ENCODE measurements at regions not wholly inside any gene's neighbourhood (a gene's known extent, or its start where the extent isn't known, plus 50 kb on each side); places are given as distances from the start of the nearest gene placed in this dataset.

DNA sequence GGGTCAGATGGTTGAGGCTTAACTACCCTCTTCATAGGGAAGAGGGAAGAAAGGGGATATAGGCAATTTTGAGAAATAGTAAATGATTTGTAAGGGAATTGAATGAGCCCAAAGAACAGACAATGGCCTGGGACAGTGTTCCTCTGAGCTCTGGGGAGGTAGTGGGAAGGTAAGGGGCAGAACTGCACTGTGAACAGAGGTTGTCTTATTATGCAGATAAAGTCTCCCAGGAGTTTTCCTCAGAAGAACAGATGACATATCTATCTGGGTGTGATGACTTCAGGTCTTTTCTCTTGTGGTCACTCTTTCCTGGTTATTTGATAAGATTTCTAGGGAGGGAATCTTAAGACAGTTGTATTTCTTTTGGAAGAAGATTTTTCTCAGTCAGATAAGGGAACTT, 296.1 kb downstream of the ZEB1 start:
- H3K9me3 ChIP-seq (ENCODE audit: low read depth): no peaks in the 10 kb centered on the region
- no peaks in the 10 kb centered on the region for H3K36me3 ChIP-seq
- no peaks in the 10 kb centered on the region for H3K27me3 ChIP-seq
- no peak overlapping the region for H3K4me3 ChIP-seq
- no peaks in the 10 kb centered on the region for H3K4me1 ChIP-seq (ENCODE audit: low read depth)
- TF ChIP-seq, protein P1, sequence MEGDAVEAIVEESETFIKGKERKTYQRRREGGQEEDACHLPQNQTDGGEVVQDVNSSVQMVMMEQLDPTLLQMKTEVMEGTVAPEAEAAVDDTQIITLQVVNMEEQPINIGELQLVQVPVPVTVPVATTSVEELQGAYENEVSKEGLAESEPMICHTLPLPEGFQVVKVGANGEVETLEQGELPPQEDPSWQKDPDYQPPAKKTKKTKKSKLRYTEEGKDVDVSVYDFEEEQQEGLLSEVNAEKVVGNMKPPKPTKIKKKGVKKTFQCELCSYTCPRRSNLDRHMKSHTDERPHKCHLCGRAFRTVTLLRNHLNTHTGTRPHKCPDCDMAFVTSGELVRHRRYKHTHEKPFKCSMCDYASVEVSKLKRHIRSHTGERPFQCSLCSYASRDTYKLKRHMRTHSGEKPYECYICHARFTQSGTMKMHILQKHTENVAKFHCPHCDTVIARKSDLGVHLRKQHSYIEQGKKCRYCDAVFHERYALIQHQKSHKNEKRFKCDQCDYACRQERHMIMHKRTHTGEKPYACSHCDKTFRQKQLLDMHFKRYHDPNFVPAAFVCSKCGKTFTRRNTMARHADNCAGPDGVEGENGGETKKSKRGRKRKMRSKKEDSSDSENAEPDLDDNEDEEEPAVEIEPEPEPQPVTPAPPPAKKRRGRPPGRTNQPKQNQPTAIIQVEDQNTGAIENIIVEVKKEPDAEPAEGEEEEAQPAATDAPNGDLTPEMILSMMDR (IDR thresholded peaks at IDR 0.05; ENCODE audit: low read depth, low read length): no peak
- no peak for DNase-seq (ENCODE audit: low read depth in 1 of 2, low spot score in 1 of 2)
- H3K27ac ChIP-seq: no peak overlapping the region

DNA sequence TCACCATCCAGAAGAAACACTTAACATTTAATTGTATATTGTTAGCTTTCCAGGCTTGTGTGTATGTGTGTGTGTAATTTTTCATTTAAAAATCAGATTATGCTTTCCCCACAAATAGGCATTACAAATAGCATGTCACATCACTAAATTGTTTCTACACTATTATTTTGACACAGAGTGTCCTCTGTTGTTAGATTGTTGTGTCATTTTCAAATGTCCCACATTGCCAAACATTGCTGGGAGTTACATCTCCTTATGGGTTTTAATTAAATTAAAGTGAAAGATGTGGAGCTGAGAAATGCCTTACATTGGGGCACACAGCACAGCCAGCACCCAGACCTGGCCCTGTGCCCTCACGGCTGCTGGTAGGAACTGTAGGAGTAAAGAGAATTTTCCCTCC, 295.6 kb downstream of the ZEB1 start:
- H3K4me3 ChIP-seq: no peak overlapping the region
- H3K36me3 ChIP-seq: no peaks in the 10 kb centered on the region
- H3K27ac ChIP-seq: no peak overlapping the region
- H3K9me3 ChIP-seq (ENCODE audit: low read depth): no peaks in the 10 kb centered on the region
- DNase-seq (ENCODE audit: low read depth in 1 of 2, low spot score in 1 of 2): no peak
- no peaks in the 10 kb centered on the region for H3K27me3 ChIP-seq
- H3K4me1 ChIP-seq (ENCODE audit: low read depth): no peaks in the 10 kb centered on the region
- TF ChIP-seq, protein P1 (IDR thresholded peaks at IDR 0.05; ENCODE audit: low read depth, low read length): no peak

DNA sequence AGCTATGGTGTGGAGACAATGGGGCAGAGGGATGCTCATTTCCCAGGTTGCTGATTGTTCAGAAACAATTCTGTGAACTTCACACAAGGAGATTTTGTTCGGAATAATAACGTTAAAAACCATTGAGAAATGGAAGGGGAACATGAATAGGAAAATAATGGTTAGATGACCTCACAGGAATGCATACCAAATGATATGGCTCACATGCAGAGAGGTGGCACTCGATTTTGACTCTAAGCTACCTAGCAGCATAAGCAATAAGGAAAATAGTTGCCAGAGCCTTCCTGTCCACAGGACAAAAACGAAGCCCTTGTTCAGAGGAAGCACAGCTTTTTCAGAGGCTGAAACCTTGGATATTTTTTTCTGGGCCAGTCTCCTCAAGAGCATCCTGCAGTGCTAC, 293.1 kb downstream of the ZEB1 start:
- Histone ChIP-seq H3K4me3 (no peak overlapping the region), H3K9me3 (ENCODE audit: low read depth) (no peaks in the 10 kb centered on the region), H3K36me3 (no peaks in the 10 kb centered on the region), H3K27ac (no peak overlapping the region), H3K27me3 (no peaks in the 10 kb centered on the region), H3K4me1 (ENCODE audit: low read depth) (no peaks in the 10 kb centered on the region)
- TF ChIP-seq, protein P1 (IDR thresholded peaks at IDR 0.05; ENCODE audit: low read depth, low read length): no peak
- DNase-seq (ENCODE audit: low read depth in 1 of 2, low spot score in 1 of 2): no peak

DNA sequence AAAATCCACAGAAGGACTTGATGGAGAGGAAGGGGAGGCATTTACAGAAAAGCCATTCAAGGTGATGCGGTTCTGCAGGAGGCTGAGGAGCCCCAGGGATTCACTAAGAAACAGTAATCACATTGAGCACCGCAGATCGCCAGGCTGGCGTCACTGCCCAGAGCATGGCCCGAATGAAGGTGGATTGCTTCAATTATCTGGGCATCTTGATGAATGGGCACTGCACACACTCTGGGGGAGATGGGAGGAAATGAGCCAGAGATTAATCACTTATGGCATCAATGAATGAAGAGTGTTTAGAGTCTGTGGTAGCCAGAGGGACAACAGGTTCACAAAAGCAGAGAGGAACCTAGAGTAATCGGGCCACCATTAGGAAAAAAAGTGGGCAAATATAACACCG, 292.1 kb downstream of the ZEB1 start:
- no peak for DNase-seq (ENCODE audit: low read depth in 1 of 2, low spot score in 1 of 2)
- Histone ChIP-seq H3K9me3 (ENCODE audit: low read depth) (no peaks in the 10 kb centered on the region), H3K4me1 (ENCODE audit: low read depth) (no peaks in the 10 kb centered on the region), H3K27me3 (no peaks in the 10 kb centered on the region), H3K27ac (no peak overlapping the region), H3K36me3 (no peaks in the 10 kb centered on the region), H3K4me3 (no peak overlapping the region)
- TF ChIP-seq, protein P1 (IDR thresholded peaks at IDR 0.05; ENCODE audit: low read depth, low read length): no peak

DNA sequence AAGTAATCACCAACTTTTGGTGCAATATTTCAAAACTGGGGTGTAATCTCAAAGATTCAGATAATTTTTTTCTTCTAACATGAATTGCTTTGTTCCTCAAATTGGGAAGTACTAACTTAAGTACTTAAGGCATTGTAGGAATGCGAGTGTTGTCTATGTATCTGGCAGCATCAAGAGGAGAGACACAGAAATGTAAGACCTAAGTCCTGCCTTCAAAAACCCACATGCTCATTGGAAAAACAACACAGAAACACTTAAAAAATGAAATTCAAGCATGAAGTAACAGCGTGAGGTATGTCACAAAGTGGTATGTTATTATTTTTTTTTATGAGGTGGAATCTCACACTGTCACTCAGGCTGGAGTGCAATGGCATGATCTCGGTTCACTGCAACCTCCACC, 288.5 kb downstream of the ZEB1 start:
- TF ChIP-seq, protein P1 (IDR thresholded peaks at IDR 0.05; ENCODE audit: low read depth, low read length): no peak
- DNase-seq (ENCODE audit: low read depth in 1 of 2, low spot score in 1 of 2): no peak

DNA sequence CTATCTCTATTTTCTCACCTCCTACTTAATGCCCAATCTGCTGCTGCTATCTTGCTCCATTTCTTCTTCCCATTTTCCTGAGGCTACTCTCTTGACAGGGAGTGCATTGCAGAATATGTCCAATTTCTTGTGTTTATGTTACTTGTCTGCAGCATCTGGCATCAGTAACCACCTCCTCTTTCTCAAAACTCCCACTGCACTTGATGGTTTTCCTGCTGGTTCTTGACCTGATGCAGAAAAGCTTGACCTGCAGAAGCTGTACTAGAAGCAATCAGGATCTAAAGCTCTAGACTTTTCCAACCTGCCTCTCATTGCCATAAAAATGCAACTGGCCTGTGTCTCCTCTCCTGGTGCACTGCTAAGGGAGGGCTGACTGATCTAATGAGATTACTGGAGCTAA, 287.8 kb downstream of the ZEB1 start:
- Histone ChIP-seq H3K4me3 (no peak overlapping the region), H3K9me3 (ENCODE audit: low read depth) (no peaks in the 10 kb centered on the region), H3K27ac (no peak overlapping the region), H3K27me3 (no peaks in the 10 kb centered on the region), H3K4me1 (ENCODE audit: low read depth) (no peaks in the 10 kb centered on the region), H3K36me3 (no peaks in the 10 kb centered on the region)
- TF ChIP-seq, protein P1 (IDR thresholded peaks at IDR 0.05; ENCODE audit: low read depth, low read length): no peak
- no peak for DNase-seq (ENCODE audit: low read depth in 1 of 2, low spot score in 1 of 2)

More for the DNA sequence above, 288.5 kb downstream of the ZEB1 start:
- Histone ChIP-seq H3K9me3 (ENCODE audit: low read depth) (no peaks in the 10 kb centered on the region), H3K4me3 (no peak overlapping the region), H3K27me3 (no peaks in the 10 kb centered on the region), H3K36me3 (no peaks in the 10 kb centered on the region), H3K4me1 (ENCODE audit: low read depth) (no peaks in the 10 kb centered on the region), H3K27ac (no peak overlapping the region)

All from cardiac muscle cell (in vitro differentiated cells and primary cell).